Chondrocyte (in vitro differentiated cells): ENCODE measurements at regions not wholly inside any gene's neighbourhood (a gene's known extent, or its start where the extent isn't known, plus 50 kb on each side); places are given as distances from the start of the nearest gene placed in this dataset.

Source experiments
- DNase-seq: peaks from one replicate; pipeline ENCODE4 v3.0.0; 2021; ENCODE audit warnings: mixed read lengths, low spot score
- H3K27ac Mint-ChIP-seq: one replicate; pipeline ENCODE4 v1.8.0; 2021; ENCODE audit warnings: mild to moderate bottlenecking, moderate library complexity, mixed read lengths; ENCODE audit not compliant: unreplicated experiment
- H3K27me3 Mint-ChIP-seq: 2 replicates; pipeline ENCODE4 v1.8.0; 2021; ENCODE audit warnings: low read depth, mixed read lengths
- H3K36me3 Mint-ChIP-seq: 2 replicates; pipeline ENCODE4 v1.8.0; 2021; ENCODE audit warnings: low read depth, mixed read lengths
- H3K4me1 Mint-ChIP-seq: 2 replicates; pipeline ENCODE4 v1.8.0; 2021; ENCODE audit warnings: low read depth, mild to moderate bottlenecking, mixed read lengths
- H3K4me3 Mint-ChIP-seq: one replicate; pipeline ENCODE4 v1.8.0; 2021; ENCODE audit warnings: mild to moderate bottlenecking, moderate library complexity, mixed read lengths; ENCODE audit not compliant: unreplicated experiment
- H3K9me3 Mint-ChIP-seq: 2 replicates; pipeline ENCODE4 v1.8.0; 2021; ENCODE audit warnings: low read depth, mixed read lengths
- TF ChIP-seq, protein P1 (sequence below): fragments of 200-600 bp; sonication (generic); IDR thresholded peaks from 2 replicates; pipeline ENCODE4 v1.5.0; 2021; ENCODE audit warnings: antibody characterized with exemption, mild to moderate bottlenecking, moderate library complexity

- Mint-ChIP-seq H3K4me3 (no peak overlapping the region), H3K9me3 (peaks cover 8% of the 10 kb centered on the region), H3K4me1 (peaks cover 52% of the 10 kb centered on the region), H3K36me3 (no peaks in the 10 kb centered on the region), H3K27ac (peak overlapping the region; percentile 52), H3K27me3 (no peaks in the 10 kb centered on the region)
- TF ChIP-seq, protein P1, sequence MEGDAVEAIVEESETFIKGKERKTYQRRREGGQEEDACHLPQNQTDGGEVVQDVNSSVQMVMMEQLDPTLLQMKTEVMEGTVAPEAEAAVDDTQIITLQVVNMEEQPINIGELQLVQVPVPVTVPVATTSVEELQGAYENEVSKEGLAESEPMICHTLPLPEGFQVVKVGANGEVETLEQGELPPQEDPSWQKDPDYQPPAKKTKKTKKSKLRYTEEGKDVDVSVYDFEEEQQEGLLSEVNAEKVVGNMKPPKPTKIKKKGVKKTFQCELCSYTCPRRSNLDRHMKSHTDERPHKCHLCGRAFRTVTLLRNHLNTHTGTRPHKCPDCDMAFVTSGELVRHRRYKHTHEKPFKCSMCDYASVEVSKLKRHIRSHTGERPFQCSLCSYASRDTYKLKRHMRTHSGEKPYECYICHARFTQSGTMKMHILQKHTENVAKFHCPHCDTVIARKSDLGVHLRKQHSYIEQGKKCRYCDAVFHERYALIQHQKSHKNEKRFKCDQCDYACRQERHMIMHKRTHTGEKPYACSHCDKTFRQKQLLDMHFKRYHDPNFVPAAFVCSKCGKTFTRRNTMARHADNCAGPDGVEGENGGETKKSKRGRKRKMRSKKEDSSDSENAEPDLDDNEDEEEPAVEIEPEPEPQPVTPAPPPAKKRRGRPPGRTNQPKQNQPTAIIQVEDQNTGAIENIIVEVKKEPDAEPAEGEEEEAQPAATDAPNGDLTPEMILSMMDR = no peak
- no peak for DNase-seq
Measured at GRCh38 chr13:40119852-40120251, 464.4 kb downstream of the COG6 start.

DNA sequence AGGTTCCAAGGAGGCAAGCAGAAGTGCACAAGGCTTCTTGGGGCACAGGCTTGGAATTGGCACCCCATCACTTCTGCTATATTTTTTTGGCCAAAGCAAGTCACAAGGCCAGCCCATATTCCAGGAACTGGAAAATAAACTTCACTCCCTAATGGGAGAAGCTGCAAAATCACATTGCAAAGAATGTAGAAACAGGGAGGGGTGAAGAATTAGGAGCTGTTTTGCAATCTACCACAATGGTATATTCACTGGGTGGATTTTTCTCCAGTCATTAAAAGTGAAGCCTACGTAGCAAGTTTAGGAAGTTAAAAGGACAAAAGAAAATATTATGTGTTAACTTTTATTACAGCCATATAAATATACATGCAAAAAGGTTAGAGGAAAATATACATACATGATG is 464.8 kb downstream of the COG6 start:
- TF ChIP-seq, protein P1 = no peak
- H3K36me3 Mint-ChIP-seq = no peaks in the 10 kb centered on the region
- H3K27ac Mint-ChIP-seq = peak overlapping the region; percentile 87

GRCh38 chr13:40120781-40121180 is 465.3 kb downstream of the COG6 start:
- Mint-ChIP-seq H3K27ac (peak overlapping the region; percentile 87), H3K9me3 (peaks cover 8% of the 10 kb centered on the region), H3K27me3 (no peaks in the 10 kb centered on the region), H3K4me3 (no peak overlapping the region), H3K4me1 (peaks cover 49% of the 10 kb centered on the region), H3K36me3 (no peaks in the 10 kb centered on the region)
- DNase-seq = no peak
- TF ChIP-seq, protein P1 = no peak

More for the DNA sequence above, 464.8 kb downstream of the COG6 start:
- no peak for DNase-seq
- Mint-ChIP-seq H3K9me3 (peaks cover 8% of the 10 kb centered on the region), H3K4me3 (no peak overlapping the region), H3K4me1 (peaks cover 49% of the 10 kb centered on the region), H3K27me3 (no peaks in the 10 kb centered on the region)

GRCh38 chr13:40121722-40122121 is 466.3 kb downstream of the COG6 start:
- Mint-ChIP-seq H3K9me3 (peaks cover 8% of the 10 kb centered on the region), H3K27ac (no peak overlapping the region), H3K4me3 (no peak overlapping the region), H3K36me3 (no peaks in the 10 kb centered on the region), H3K4me1 (peaks cover 50% of the 10 kb centered on the region), H3K27me3 (no peaks in the 10 kb centered on the region)
- no peak for DNase-seq
- TF ChIP-seq, protein P1 = no peak

DNA sequence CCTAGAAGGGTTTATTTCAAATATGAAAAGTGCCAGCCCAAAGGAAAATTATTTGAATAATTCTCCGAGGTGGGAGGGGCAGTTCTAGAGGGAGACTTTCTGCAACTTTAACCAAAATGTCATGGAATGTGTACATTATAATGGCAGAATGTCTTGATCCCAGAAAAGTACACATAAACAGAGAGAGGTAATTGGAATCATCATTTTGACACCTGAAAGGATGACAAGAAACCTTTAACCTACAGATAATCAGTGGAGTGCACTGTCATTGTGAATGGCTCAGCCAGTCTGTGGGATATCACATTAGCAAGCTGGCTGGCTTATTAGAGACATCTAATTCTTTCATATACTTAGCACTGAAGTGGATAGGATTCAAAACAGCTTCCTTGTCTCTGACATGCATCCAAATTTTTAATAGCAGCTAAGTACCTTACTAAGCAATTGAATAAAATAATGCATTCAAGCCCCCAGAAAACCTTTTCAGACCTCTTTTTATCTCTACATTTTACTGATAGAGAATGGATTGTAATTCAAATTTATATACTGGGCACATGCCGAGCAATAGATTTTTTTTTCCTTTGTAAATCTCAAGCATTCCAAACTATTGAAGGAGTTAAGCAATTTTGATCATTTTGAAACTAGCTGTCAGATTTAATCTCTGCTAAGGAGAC is 468.6 kb downstream of the COG6 start:
- peaks cover 8% of the 10 kb centered on the region for H3K9me3 Mint-ChIP-seq
- no peak overlapping the region for H3K4me3 Mint-ChIP-seq
- no peaks in the 10 kb centered on the region for H3K27me3 Mint-ChIP-seq
- TF ChIP-seq, protein P1 = no peak
- peaks cover 45% of the 10 kb centered on the region for H3K4me1 Mint-ChIP-seq
- no peak overlapping the region for H3K27ac Mint-ChIP-seq
- no peak for DNase-seq
- no peaks in the 10 kb centered on the region for H3K36me3 Mint-ChIP-seq
